Neuronal stem cell (in vitro differentiated cells): ENCODE measurements at regions not wholly inside any gene's neighbourhood (a gene's known extent, or its start where the extent isn't known, plus 50 kb on each side); places are given as distances from the start of the nearest gene placed in this dataset.

Experiments
- DNase-seq: peaks from one replicate; pipeline ENCODE4 v3.0.0-alpha.2; 2013; ENCODE audit warnings: low spot score
- H2AFZ ChIP-seq: one replicate; pipeline ENCODE4 v1.6.1; 2013; ENCODE audit warnings: mild to moderate bottlenecking, low read length, inconsistent platforms
- H2AK5ac ChIP-seq: 2 replicates; pipeline ENCODE4 v1.6.1; 2013; ENCODE audit warnings: low read depth, mild to moderate bottlenecking, inconsistent platforms, low read length, moderate library complexity, mixed read lengths
- H2BK120ac ChIP-seq: 2 replicates; pipeline ENCODE4 v1.6.1; 2013; ENCODE audit warnings: low read depth, mild to moderate bottlenecking, inconsistent platforms, low read length, moderate library complexity, mixed read lengths
- H2BK12ac ChIP-seq: one replicate; pipeline ENCODE4 v1.6.1; 2013; ENCODE audit warnings: low read length, inconsistent platforms
- H2BK15ac ChIP-seq: 2 replicates; pipeline ENCODE4 v1.6.1; 2013; ENCODE audit warnings: mild to moderate bottlenecking, low read length, inconsistent platforms, mixed read lengths
- H2BK5ac ChIP-seq: one replicate; pipeline ENCODE4 v1.6.1; 2013; ENCODE audit warnings: inconsistent platforms, mild to moderate bottlenecking, low read length, moderate library complexity
- H3K14ac ChIP-seq: one replicate; pipeline ENCODE4 v1.6.1; 2013; ENCODE audit warnings: low read length, inconsistent platforms
- H3K18ac ChIP-seq: 2 replicates; pipeline ENCODE4 v1.6.1; 2013; ENCODE audit warnings: low read length, inconsistent platforms
- H3K23ac ChIP-seq: 2 replicates; pipeline ENCODE4 v1.6.1; 2013; ENCODE audit warnings: low read depth, mild to moderate bottlenecking, mixed read lengths, low read length, inconsistent platforms; ENCODE audit not compliant: poor library complexity
- H3K27ac ChIP-seq: replicated peaks from 3 replicates; pipeline ENCODE4 v1.5.1; 2013; ENCODE audit warnings: low read length, inconsistent platforms
- H3K27me3 ChIP-seq, 3 experiments: 2 replicates each; pipeline ENCODE4 v1.6.1; 2013; ENCODE audit warnings: low read length in 3 of 3, mild to moderate bottlenecking in 2 of 3, inconsistent platforms in 1 of 3, low read depth in 1 of 3, mixed read lengths in 1 of 3, moderate library complexity in 1 of 3; ENCODE audit not compliant: control insufficient read depth in 3 of 3, insufficient read depth in 3 of 3
- H3K36me3 ChIP-seq, 2 donors: replicated peaks in 1 of 2; 2 replicates each; pipeline ENCODE4 v1.6.1; 2013; ENCODE audit warnings: low read length in 2 of 2; ENCODE audit not compliant: control insufficient read depth in 2 of 2, insufficient read depth in 2 of 2
- H3K4ac ChIP-seq: 2 replicates; pipeline ENCODE4 v1.6.1; 2013; ENCODE audit warnings: inconsistent platforms, mild to moderate bottlenecking, low read length, moderate library complexity
- H3K4me1 ChIP-seq, 2 donors: 1 replicate in 1 of 2; 2 replicates in 1 of 2; pipeline ENCODE4 v1.6.1; 2013; ENCODE audit warnings: low read length in 2 of 2, low read depth in 1 of 2; ENCODE audit not compliant: control insufficient read depth in 2 of 2, insufficient read depth in 1 of 2
- H3K4me2 ChIP-seq: one replicate; pipeline ENCODE4 v1.6.1; 2013; ENCODE audit warnings: mild to moderate bottlenecking, low read length, inconsistent platforms; ENCODE audit not compliant: insufficient read depth, poor library complexity, severe bottlenecking
- H3K4me3 ChIP-seq, 2 donors: 2 replicates each; pipeline ENCODE4 v1.5.1; 2013; ENCODE audit warnings: low read length in 2 of 2, mild to moderate bottlenecking in 2 of 2, inconsistent platforms in 1 of 2, moderate library complexity in 1 of 2
- H3K79me1 ChIP-seq: one replicate; pipeline ENCODE4 v1.6.1; 2013; ENCODE audit warnings: low read depth, mild to moderate bottlenecking, inconsistent platforms, low read length, moderate library complexity
- H3K9ac ChIP-seq: one replicate; pipeline ENCODE4 v1.6.1; 2013; ENCODE audit warnings: mild to moderate bottlenecking, low read depth, low read length, inconsistent platforms; ENCODE audit not compliant: poor library complexity
- H3K9me3 ChIP-seq, 2 donors: replicated peaks in 1 of 2; 2 replicates each; pipeline versions ENCODE3 to v1.6.1; 2013; ENCODE audit warnings: low read length in 2 of 2, mild to moderate bottlenecking in 2 of 2, inconsistent platforms in 1 of 2, low read depth in 1 of 2, mixed read lengths in 1 of 2, moderate library complexity in 1 of 2; ENCODE audit not compliant: control insufficient read depth in 2 of 2, insufficient read depth in 1 of 2
- H4K8ac ChIP-seq: one replicate; pipeline ENCODE4 v1.6.1; 2013; ENCODE audit warnings: low read depth, mild to moderate bottlenecking, inconsistent platforms, low read length, moderate library complexity
- H4K91ac ChIP-seq: one replicate; pipeline ENCODE4 v1.6.1; 2013; ENCODE audit warnings: low read length, low read depth, mild to moderate bottlenecking, inconsistent platforms; ENCODE audit not compliant: poor library complexity
- WGBS, 2 donors: extraction: QIAGEN DNeasy Blood & Tissue Kit; methylation state at CpG; one replicate each; pipeline ENCODE4 v1.1.7; 2013; ENCODE audit warnings: missing lambda C conversion rate in 2 of 2, mixed read lengths in 1 of 2; ENCODE audit not compliant: insufficient read length in 2 of 2, insufficient replicate concordance in 1 of 2; ENCODE audit errors: extremely low coverage in 2 of 2; 5-methylcytosine and 5-hydroxymethylcytosine counted together

- no peak overlapping the region for H2BK5ac ChIP-seq
- no peak overlapping the region for H3K4ac ChIP-seq
- H3K9ac ChIP-seq: no peak overlapping the region
- no peak overlapping the region for H4K8ac ChIP-seq
- WGBS, 2 donors: no CpG with 5 or more reads among the region's 14 CpGs
- H3K4me3 ChIP-seq: no peak overlapping the region
- H2AK5ac ChIP-seq: no peak overlapping the region
- no peaks in the 10 kb centered on the region for H3K79me1 ChIP-seq
- peaks cover 0 to 6% of the 10 kb centered on the region in 2 donors for H3K9me3 ChIP-seq
- H2BK12ac ChIP-seq: no peak overlapping the region
- no peak overlapping the region for H3K4me2 ChIP-seq
- H3K27me3 ChIP-seq: peaks cover 0 to 44% (median 0%) of the 10 kb centered on the region in 3 experiments
- no peak overlapping the region for H2AFZ ChIP-seq
- no peak for DNase-seq
- no peak overlapping the region for H4K91ac ChIP-seq
- no peaks in the 10 kb centered on the region for H3K36me3 ChIP-seq
- H3K4me1 ChIP-seq: no peaks in the 10 kb centered on the region
- no peak overlapping the region for H2BK120ac ChIP-seq
- H3K14ac ChIP-seq: no peak overlapping the region
- H3K18ac ChIP-seq: no peak overlapping the region
- H2BK15ac ChIP-seq: no peak overlapping the region
- no peak overlapping the region for H3K23ac ChIP-seq
- no peak overlapping the region for H3K27ac ChIP-seq
These were observed 69.4 kb upstream of the ACTRT2 start for GRCh38 chr1:2951856-2952255.

- Histone ChIP-seq H3K36me3 (no peaks in the 10 kb centered on the region), H3K27ac (no peak overlapping the region), H3K79me1 (no peaks in the 10 kb centered on the region), H3K4ac (no peak overlapping the region), H2BK120ac (no peak overlapping the region), H2BK12ac (no peak overlapping the region), H2AK5ac (no peak overlapping the region), H2AFZ (no peak overlapping the region), H2BK5ac (no peak overlapping the region), H3K4me1 (no peaks in the 10 kb centered on the region), H3K23ac (no peak overlapping the region), H3K14ac (no peak overlapping the region), H4K8ac (no peak overlapping the region), H3K4me2 (no peak overlapping the region), H3K27me3 (peaks cover 0 to 40% (median 0%) of the 10 kb centered on the region in 3 experiments), H4K91ac (no peak overlapping the region), H2BK15ac (no peak overlapping the region), H3K4me3 (no peak overlapping the region), H3K18ac (no peak overlapping the region), H3K9me3 (peaks cover 0 to 6% of the 10 kb centered on the region in 2 donors), H3K9ac (no peak overlapping the region)
- WGBS, 2 donors: no CpG with 5 or more reads among the region's 9 CpGs
- DNase-seq: no peak
These were observed 68.9 kb upstream of the ACTRT2 start for GRCh38 chr1:2952371-2952770.

- H2BK12ac ChIP-seq: no peak overlapping the region
- H3K9me3 ChIP-seq: peaks cover 0 to 6% of the 10 kb centered on the region in 2 donors
- no peak overlapping the region for H2BK15ac ChIP-seq
- H4K8ac ChIP-seq: no peak overlapping the region
- no peak overlapping the region for H2BK120ac ChIP-seq
- H3K4me1 ChIP-seq: no peaks in the 10 kb centered on the region
- H3K4ac ChIP-seq: no peak overlapping the region
- no peak overlapping the region for H2AK5ac ChIP-seq
- H3K18ac ChIP-seq: no peak overlapping the region
- no peak overlapping the region for H3K4me2 ChIP-seq
- H3K27me3 ChIP-seq: peaks cover 0 to 39% (median 0%) of the 10 kb centered on the region in 3 experiments
- no peaks in the 10 kb centered on the region for H3K36me3 ChIP-seq
- no peak overlapping the region for H3K23ac ChIP-seq
- no peak overlapping the region for H3K4me3 ChIP-seq
- no peak overlapping the region for H4K91ac ChIP-seq
- H3K9ac ChIP-seq: no peak overlapping the region
- no peak for DNase-seq
- no peak overlapping the region for H3K14ac ChIP-seq
- H2AFZ ChIP-seq: no peak overlapping the region
- no CpG with 5 or more reads among the region's 7 CpGs for WGBS, 2 donors
- no peak overlapping the region for H2BK5ac ChIP-seq
- H3K27ac ChIP-seq: no peak overlapping the region
- H3K79me1 ChIP-seq: no peaks in the 10 kb centered on the region
These were observed 68.3 kb upstream of the ACTRT2 start for GRCh38 chr1:2952992-2953391.

- no peak overlapping the region for H2BK12ac ChIP-seq
- no peak overlapping the region for H4K91ac ChIP-seq
- no peak overlapping the region for H3K18ac ChIP-seq
- H3K4me2 ChIP-seq: no peak overlapping the region
- H3K36me3 ChIP-seq: no peaks in the 10 kb centered on the region
- no peak overlapping the region for H2BK15ac ChIP-seq
- H2AFZ ChIP-seq: no peak overlapping the region
- no peak overlapping the region for H3K4me3 ChIP-seq
- no peak overlapping the region for H2BK5ac ChIP-seq
- no peak overlapping the region for H3K14ac ChIP-seq
- no CpG with 5 or more reads among the region's 2 CpGs for WGBS, 2 donors
- H2BK120ac ChIP-seq: no peak overlapping the region
- peaks cover 0 to 7% of the 10 kb centered on the region in 2 donors for H3K9me3 ChIP-seq
- H3K27me3 ChIP-seq: peaks cover 0 to 31% (median 0%) of the 10 kb centered on the region in 3 experiments
- H3K23ac ChIP-seq: no peak overlapping the region
- H3K79me1 ChIP-seq: no peaks in the 10 kb centered on the region
- H2AK5ac ChIP-seq: no peak overlapping the region
- no peak overlapping the region for H3K9ac ChIP-seq
- DNase-seq: no peak
- H4K8ac ChIP-seq: no peak overlapping the region
- no peak overlapping the region for H3K4ac ChIP-seq
- H3K27ac ChIP-seq: no peak overlapping the region
- H3K4me1 ChIP-seq: no peaks in the 10 kb centered on the region
These were observed 67.5 kb upstream of the ACTRT2 start for GRCh38 chr1:2953688-2954285.
